ENCODE measurements at regions not wholly inside any gene's neighbourhood (a gene's known extent, or its start where the extent isn't known, plus 50 kb on each side); places are given as distances from the start of the nearest gene placed in this dataset.

DNA sequence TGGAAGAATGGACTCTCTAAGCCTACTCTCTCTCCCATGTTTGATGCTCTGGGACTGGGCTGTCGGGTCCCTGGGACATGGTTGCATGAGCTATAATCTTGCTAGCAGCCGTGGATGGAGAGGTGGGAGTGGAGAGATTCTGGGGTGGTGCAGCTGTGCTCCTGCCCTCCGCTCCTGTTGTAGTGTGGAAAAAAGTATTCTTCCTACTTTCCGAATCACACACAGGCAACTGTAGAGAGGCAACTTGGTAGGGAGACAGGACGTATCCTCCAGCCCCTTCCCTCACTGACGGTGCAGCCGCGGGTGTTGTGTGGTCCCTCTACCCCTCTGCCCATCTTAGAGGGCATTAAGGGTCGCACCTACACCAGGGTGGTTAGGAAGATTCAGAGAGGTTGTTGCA, 281.4 kb upstream of the TLE3 start:
- no peaks in the 10 kb centered on the region for H3K79me2 ChIP-seq (ENCODE audit: control insufficient read depth, low read length)
- H3K27ac ChIP-seq (ENCODE audit: low read depth, low read length) = no peak overlapping the region
- H3F3A ChIP-seq (ENCODE audit: control insufficient read depth, insufficient read depth) = no peaks in the 10 kb centered on the region
- peaks cover 4% of the 10 kb centered on the region; the same call in 1 of the 2 replicates for H3K9me3 ChIP-seq (ENCODE audit: control insufficient read depth, insufficient read depth, low read length)
- 0 out of 2 replicates have a peak, but pooled peaks cover 3% of the 10 kb centered on the region for H3K4me1 ChIP-seq (ENCODE audit: control insufficient read depth, low read length)
- H3K36me3 ChIP-seq (ENCODE audit: control insufficient read depth, low read length) = no peaks in the 10 kb centered on the region
- H3K4me2 ChIP-seq (ENCODE audit: low read length) = no peak overlapping the region
- H4K20me1 ChIP-seq (ENCODE audit: control insufficient read depth, insufficient read depth, low read depth, low read length) = no peaks in the 10 kb centered on the region
- no peak overlapping the region for H3K4me3 ChIP-seq (ENCODE audit: low read length)
- peaks cover 25% of the 10 kb centered on the region for H3K27me3 ChIP-seq (ENCODE audit: control insufficient read depth, low read length)
- no peaks in the 10 kb centered on the region for H3K9me2 ChIP-seq (replicated peaks; ENCODE audit: control insufficient read depth, low read length)
- TF ChIP-seq EZH2phosphoT487 (IDR thresholded peaks at IDR 0.05; ENCODE audit: borderline replicate concordance, low read length) = no peak
- TF ChIP-seq, protein P1, sequence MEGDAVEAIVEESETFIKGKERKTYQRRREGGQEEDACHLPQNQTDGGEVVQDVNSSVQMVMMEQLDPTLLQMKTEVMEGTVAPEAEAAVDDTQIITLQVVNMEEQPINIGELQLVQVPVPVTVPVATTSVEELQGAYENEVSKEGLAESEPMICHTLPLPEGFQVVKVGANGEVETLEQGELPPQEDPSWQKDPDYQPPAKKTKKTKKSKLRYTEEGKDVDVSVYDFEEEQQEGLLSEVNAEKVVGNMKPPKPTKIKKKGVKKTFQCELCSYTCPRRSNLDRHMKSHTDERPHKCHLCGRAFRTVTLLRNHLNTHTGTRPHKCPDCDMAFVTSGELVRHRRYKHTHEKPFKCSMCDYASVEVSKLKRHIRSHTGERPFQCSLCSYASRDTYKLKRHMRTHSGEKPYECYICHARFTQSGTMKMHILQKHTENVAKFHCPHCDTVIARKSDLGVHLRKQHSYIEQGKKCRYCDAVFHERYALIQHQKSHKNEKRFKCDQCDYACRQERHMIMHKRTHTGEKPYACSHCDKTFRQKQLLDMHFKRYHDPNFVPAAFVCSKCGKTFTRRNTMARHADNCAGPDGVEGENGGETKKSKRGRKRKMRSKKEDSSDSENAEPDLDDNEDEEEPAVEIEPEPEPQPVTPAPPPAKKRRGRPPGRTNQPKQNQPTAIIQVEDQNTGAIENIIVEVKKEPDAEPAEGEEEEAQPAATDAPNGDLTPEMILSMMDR (IDR thresholded peaks at IDR 0.05; ENCODE audit: low read depth, low read length, poor library complexity, severe bottlenecking) = no peak

DNA sequence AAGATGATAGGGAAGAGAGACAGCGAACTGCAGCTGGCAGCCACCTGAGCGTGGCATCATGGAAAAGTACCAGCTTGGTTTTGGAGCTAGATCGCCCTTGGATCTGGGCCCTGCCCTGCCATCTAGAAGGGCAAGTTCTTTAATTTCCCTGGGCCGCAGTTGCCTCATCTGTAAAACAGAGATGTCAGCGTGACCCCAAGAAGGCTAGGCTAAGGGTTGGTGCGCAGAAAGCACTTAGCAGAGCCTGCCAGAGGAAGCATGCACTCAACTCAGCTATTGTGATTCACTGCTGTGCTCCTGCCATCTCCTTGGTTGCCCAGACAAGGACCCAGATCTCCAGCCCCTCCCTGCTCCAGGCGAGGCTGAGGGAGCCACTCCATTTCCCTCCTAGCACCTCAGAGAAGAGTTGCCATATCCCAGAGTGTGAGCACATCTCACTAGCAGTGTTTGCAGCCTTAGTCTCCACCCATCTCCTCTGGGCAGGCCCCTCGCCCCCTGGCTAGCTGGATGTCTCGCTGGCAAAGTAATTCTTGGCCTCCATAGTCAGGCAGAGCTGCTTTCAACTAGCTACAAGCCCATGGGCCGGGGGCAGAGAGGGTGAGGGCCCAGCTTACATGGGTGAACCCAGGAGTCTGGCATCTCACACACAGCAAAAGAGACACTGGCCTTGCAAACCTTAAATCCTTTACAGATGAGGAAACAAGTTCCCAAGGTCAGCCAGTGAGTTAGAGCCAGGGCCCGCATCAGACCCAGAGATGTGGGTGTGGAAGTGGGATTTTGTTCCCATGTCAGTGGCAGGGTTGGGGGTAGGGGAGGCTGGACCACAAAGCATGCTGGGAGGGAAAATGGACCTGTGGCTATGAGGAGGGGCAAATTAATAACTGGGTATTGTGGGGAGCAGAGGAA, 280.7 kb upstream of the TLE3 start:
- Histone ChIP-seq H3K4me2 (ENCODE audit: low read length) (no peak overlapping the region), H4K20me1 (ENCODE audit: control insufficient read depth, insufficient read depth, low read depth, low read length) (no peaks in the 10 kb centered on the region), H3K4me3 (ENCODE audit: low read length) (no peak overlapping the region), H3F3A (ENCODE audit: control insufficient read depth, insufficient read depth) (no peaks in the 10 kb centered on the region), H3K27ac (ENCODE audit: low read depth, low read length) (no peak overlapping the region), H3K9me3 (ENCODE audit: control insufficient read depth, insufficient read depth, low read length) (peaks cover 4% of the 10 kb centered on the region; the same call in 1 of the 2 replicates), H3K9me2 (replicated peaks; ENCODE audit: control insufficient read depth, low read length) (no peaks in the 10 kb centered on the region), H3K79me2 (ENCODE audit: control insufficient read depth, low read length) (no peaks in the 10 kb centered on the region), H3K4me1 (ENCODE audit: control insufficient read depth, low read length) (0 out of 2 replicates have a peak, but pooled peaks cover 3% of the 10 kb centered on the region), H3K27me3 (ENCODE audit: control insufficient read depth, low read length) (peaks cover 25% of the 10 kb centered on the region), H3K36me3 (ENCODE audit: control insufficient read depth, low read length) (no peaks in the 10 kb centered on the region)
- TF ChIP-seq EZH2phosphoT487 (IDR thresholded peaks at IDR 0.05; ENCODE audit: borderline replicate concordance, low read length) = no peak
- TF ChIP-seq, protein P1 (IDR thresholded peaks at IDR 0.05; ENCODE audit: low read depth, low read length, poor library complexity, severe bottlenecking) = no peak

DNA sequence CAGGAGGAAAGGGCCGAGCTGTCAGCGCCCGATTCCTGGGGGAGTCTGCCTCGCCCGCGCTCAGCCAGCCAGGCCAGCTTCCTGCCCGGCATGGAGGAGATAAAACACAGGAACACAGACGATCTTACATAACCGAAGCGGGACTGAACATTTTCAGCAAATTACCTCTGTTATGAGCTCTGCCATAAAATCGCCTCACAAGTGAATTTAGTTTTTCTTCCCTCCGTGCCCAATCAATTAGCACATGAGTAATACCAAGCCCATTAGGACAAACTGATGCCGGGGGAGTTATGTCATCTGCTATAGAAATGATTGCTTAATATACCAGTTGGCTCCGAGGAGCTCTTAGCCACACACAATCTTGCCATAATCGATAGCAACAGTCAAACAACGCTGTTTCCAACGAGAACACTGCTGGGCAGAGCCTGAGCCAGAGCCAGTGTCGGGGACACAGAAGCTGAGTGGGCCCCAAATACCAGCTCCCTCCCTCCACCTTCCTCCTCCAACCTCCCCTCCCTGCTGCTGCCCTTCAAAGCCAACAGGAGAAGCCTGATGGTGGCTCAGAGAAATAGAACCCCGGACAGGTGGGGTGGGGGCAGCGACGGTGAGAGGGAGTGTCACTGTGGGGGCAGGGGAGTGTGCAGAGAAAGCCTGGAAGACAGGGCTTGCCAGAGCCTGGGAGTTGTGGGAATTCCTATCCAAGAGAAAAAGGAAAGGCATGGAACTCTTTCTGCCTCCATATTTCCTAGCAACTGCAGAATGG, 279.4 kb upstream of the TLE3 start:
- Histone ChIP-seq H3K4me3 (ENCODE audit: low read length) (no peak overlapping the region), H3K9me2 (replicated peaks; ENCODE audit: control insufficient read depth, low read length) (no peaks in the 10 kb centered on the region), H3K4me2 (ENCODE audit: low read length) (no peak overlapping the region), H3F3A (ENCODE audit: control insufficient read depth, insufficient read depth) (no peaks in the 10 kb centered on the region), H3K27ac (ENCODE audit: low read depth, low read length) (no peak overlapping the region), H3K9me3 (ENCODE audit: control insufficient read depth, insufficient read depth, low read length) (peaks cover 4% of the 10 kb centered on the region; the same call in 1 of the 2 replicates), H3K27me3 (ENCODE audit: control insufficient read depth, low read length) (peaks cover 25% of the 10 kb centered on the region), H3K4me1 (ENCODE audit: control insufficient read depth, low read length) (0 out of 2 replicates have a peak, but pooled peaks cover 3% of the 10 kb centered on the region), H4K20me1 (ENCODE audit: control insufficient read depth, insufficient read depth, low read depth, low read length) (no peaks in the 10 kb centered on the region), H3K79me2 (ENCODE audit: control insufficient read depth, low read length) (no peaks in the 10 kb centered on the region), H3K36me3 (ENCODE audit: control insufficient read depth, low read length) (no peaks in the 10 kb centered on the region)
- TF ChIP-seq EZH2phosphoT487 (IDR thresholded peaks at IDR 0.05; ENCODE audit: borderline replicate concordance, low read length) = no peak
- TF ChIP-seq, protein P1 (IDR thresholded peaks at IDR 0.05; ENCODE audit: low read depth, low read length, poor library complexity, severe bottlenecking) = no peak
